ENCODE measurements at regions not wholly inside any gene's neighbourhood (a gene's known extent, or its start where the extent isn't known, plus 50 kb on each side); places are given as distances from the start of the nearest gene placed in this dataset.
"Not testable (repeated sequence)": the region's sequence is repeated elsewhere in the genome, so short reads cannot be mapped to it uniquely, and the experiment has no call there.

- no peak for DNase-seq (ENCODE audit: extremely low spot score, unreplicated experiment)
- Mint-ChIP-seq H3K36me3 (no peaks in the 10 kb centered on the region), H3K9me3 (no peaks in the 10 kb centered on the region), H3K27ac (no peak overlapping the region), H3K4me1 (ENCODE audit: unreplicated experiment) (peaks cover 5% of the 10 kb centered on the region), H3K4me3 (no peak overlapping the region), H3K27me3 (no peaks in the 10 kb centered on the region)
- TF ChIP-seq CTCF (conservative IDR thresholded peaks at IDR 0.05) = no peak
Observed at GRCh38 chr13:89455741-89456140, 1784.6 kb downstream of the SLITRK5 start.

GRCh38 chr13:89457977-89458376 lies 1786.8 kb downstream of the SLITRK5 start:
- TF ChIP-seq CTCF (conservative IDR thresholded peaks at IDR 0.05) = no peak
- H3K27me3 Mint-ChIP-seq = no peaks in the 10 kb centered on the region
- no peak for DNase-seq (ENCODE audit: extremely low spot score, unreplicated experiment)
- no peaks in the 10 kb centered on the region for H3K36me3 Mint-ChIP-seq
- peaks cover 5% of the 10 kb centered on the region for H3K4me1 Mint-ChIP-seq (ENCODE audit: unreplicated experiment)
- H3K27ac Mint-ChIP-seq = no peak overlapping the region
- H3K9me3 Mint-ChIP-seq = no peaks in the 10 kb centered on the region
- no peak overlapping the region for H3K4me3 Mint-ChIP-seq

- peaks cover 5% of the 10 kb centered on the region for H3K4me1 Mint-ChIP-seq (ENCODE audit: unreplicated experiment)
- H3K4me3 Mint-ChIP-seq = no peak overlapping the region
- no peak for DNase-seq (ENCODE audit: extremely low spot score, unreplicated experiment)
- TF ChIP-seq CTCF (conservative IDR thresholded peaks at IDR 0.05) = no peak
- no peak overlapping the region for H3K27ac Mint-ChIP-seq
- no peaks in the 10 kb centered on the region for H3K9me3 Mint-ChIP-seq
- no peaks in the 10 kb centered on the region for H3K27me3 Mint-ChIP-seq
- H3K36me3 Mint-ChIP-seq = no peaks in the 10 kb centered on the region
Observed at GRCh38 chr13:89458456-89458855, 1787.3 kb downstream of the SLITRK5 start.

GRCh38 chr13:89460895-89461294 lies 1789.7 kb downstream of the SLITRK5 start:
- not testable (repeated sequence) for H3K4me1 Mint-ChIP-seq (ENCODE audit: unreplicated experiment); DNase-seq (ENCODE audit: extremely low spot score, unreplicated experiment); H3K36me3 Mint-ChIP-seq; H3K27me3 Mint-ChIP-seq; H3K9me3 Mint-ChIP-seq; H3K4me3 Mint-ChIP-seq; H3K27ac Mint-ChIP-seq

GRCh38 chr13:89465366-89465765 lies 1794.2 kb downstream of the SLITRK5 start:
- DNase-seq (ENCODE audit: extremely low spot score, unreplicated experiment) = no peak
- no peak overlapping the region for H3K27ac Mint-ChIP-seq
- no peaks in the 10 kb centered on the region for H3K9me3 Mint-ChIP-seq
- no peak for TF ChIP-seq CTCF (conservative IDR thresholded peaks at IDR 0.05)
- no peaks in the 10 kb centered on the region for H3K27me3 Mint-ChIP-seq
- no peak overlapping the region for H3K4me3 Mint-ChIP-seq
- H3K36me3 Mint-ChIP-seq = no peaks in the 10 kb centered on the region
- H3K4me1 Mint-ChIP-seq (ENCODE audit: unreplicated experiment) = no peaks in the 10 kb centered on the region

GRCh38 chr13:89468081-89468480 lies 1796.9 kb downstream of the SLITRK5 start:
- no peak for TF ChIP-seq CTCF (conservative IDR thresholded peaks at IDR 0.05)

More at GRCh38 chr13:89468081-89468480, 1796.9 kb downstream of the SLITRK5 start:
- H3K4me1 Mint-ChIP-seq (ENCODE audit: unreplicated experiment) = no peaks in the 10 kb centered on the region
- no peak overlapping the region for H3K4me3 Mint-ChIP-seq
- no peaks in the 10 kb centered on the region for H3K27me3 Mint-ChIP-seq
- H3K36me3 Mint-ChIP-seq = no peaks in the 10 kb centered on the region
- H3K27ac Mint-ChIP-seq = no peak overlapping the region
- no peak for DNase-seq (ENCODE audit: extremely low spot score, unreplicated experiment)
- H3K9me3 Mint-ChIP-seq = peaks cover 6% of the 10 kb centered on the region

Measured in type B pancreatic cell (in vitro differentiated cells).